ENCODE measurements at regions not wholly inside any gene's neighbourhood (a gene's known extent, or its start where the extent isn't known, plus 50 kb on each side); places are given as distances from the start of the nearest gene placed in this dataset.

GRCh38 chr6:18527836-18528743 lies 140.9 kb downstream of the RNF144B start:
- no peak for DNase-seq (ENCODE audit: low spot score in 2 of 2)
- Histone ChIP-seq H3K4me3 (no peak overlapping the region), H3K9me3 (no peaks in the 10 kb centered on the region), H3K4me1 (no peaks in the 10 kb centered on the region), H3K36me3 (no peaks in the 10 kb centered on the region), H3K27ac (no peak overlapping the region), H3K27me3 (no peaks in the 10 kb centered on the region)
- intact Hi-C loops (cut with DNase I) = loop anchor here (10.0 kb wide), 2 partner anchors 1327 to 1527 kb away; no protein-coding TSS in a partner anchor
- TF ChIP-seq, protein P1, sequence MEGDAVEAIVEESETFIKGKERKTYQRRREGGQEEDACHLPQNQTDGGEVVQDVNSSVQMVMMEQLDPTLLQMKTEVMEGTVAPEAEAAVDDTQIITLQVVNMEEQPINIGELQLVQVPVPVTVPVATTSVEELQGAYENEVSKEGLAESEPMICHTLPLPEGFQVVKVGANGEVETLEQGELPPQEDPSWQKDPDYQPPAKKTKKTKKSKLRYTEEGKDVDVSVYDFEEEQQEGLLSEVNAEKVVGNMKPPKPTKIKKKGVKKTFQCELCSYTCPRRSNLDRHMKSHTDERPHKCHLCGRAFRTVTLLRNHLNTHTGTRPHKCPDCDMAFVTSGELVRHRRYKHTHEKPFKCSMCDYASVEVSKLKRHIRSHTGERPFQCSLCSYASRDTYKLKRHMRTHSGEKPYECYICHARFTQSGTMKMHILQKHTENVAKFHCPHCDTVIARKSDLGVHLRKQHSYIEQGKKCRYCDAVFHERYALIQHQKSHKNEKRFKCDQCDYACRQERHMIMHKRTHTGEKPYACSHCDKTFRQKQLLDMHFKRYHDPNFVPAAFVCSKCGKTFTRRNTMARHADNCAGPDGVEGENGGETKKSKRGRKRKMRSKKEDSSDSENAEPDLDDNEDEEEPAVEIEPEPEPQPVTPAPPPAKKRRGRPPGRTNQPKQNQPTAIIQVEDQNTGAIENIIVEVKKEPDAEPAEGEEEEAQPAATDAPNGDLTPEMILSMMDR (IDR thresholded peaks at IDR 0.05) = peak in 2 of 3 experiments; percentile 6 to 47

GRCh38 chr6:18530201-18530600 lies 143.1 kb downstream of the RNF144B start:
- intact Hi-C loops (cut with DNase I) = no loop called here
- Histone ChIP-seq H3K27ac (no peak overlapping the region), H3K36me3 (no peaks in the 10 kb centered on the region), H3K4me3 (no peak overlapping the region), H3K4me1 (no peaks in the 10 kb centered on the region), H3K27me3 (no peaks in the 10 kb centered on the region), H3K9me3 (no peaks in the 10 kb centered on the region)
- no peak for DNase-seq (ENCODE audit: low spot score in 2 of 2)
- TF ChIP-seq, protein P1 (IDR thresholded peaks at IDR 0.05) = no peak

- Histone ChIP-seq H3K9me3 (no peaks in the 10 kb centered on the region), H3K27ac (no peak overlapping the region), H3K36me3 (no peaks in the 10 kb centered on the region), H3K4me3 (no peak overlapping the region), H3K27me3 (no peaks in the 10 kb centered on the region), H3K4me1 (no peaks in the 10 kb centered on the region)
- no peak for DNase-seq (ENCODE audit: low spot score in 2 of 2)
- intact Hi-C loops (cut with DNase I) = no loop called here
- TF ChIP-seq, protein P1 (IDR thresholded peaks at IDR 0.05) = no peak
These were observed 145.0 kb downstream of the RNF144B start for GRCh38 chr6:18532139-18532538.

- H3K9me3 ChIP-seq = no peaks in the 10 kb centered on the region
- H3K36me3 ChIP-seq = no peaks in the 10 kb centered on the region
- no peak for DNase-seq (ENCODE audit: low spot score in 2 of 2)
- H3K4me1 ChIP-seq = no peaks in the 10 kb centered on the region
- TF ChIP-seq, protein P1 (IDR thresholded peaks at IDR 0.05) = no peak
- H3K27ac ChIP-seq = no peak overlapping the region
- no peaks in the 10 kb centered on the region for H3K27me3 ChIP-seq
- H3K4me3 ChIP-seq = no peak overlapping the region
- intact Hi-C loops (cut with DNase I) = no loop called here
These were observed 146.6 kb downstream of the RNF144B start for GRCh38 chr6:18533793-18534192.

- no peaks in the 10 kb centered on the region for H3K4me1 ChIP-seq
- no peak overlapping the region for H3K27ac ChIP-seq
- no peaks in the 10 kb centered on the region for H3K9me3 ChIP-seq
- DNase-seq (ENCODE audit: low spot score in 2 of 2) = no peak
- intact Hi-C loops (cut with DNase I) = no loop called here
- H3K36me3 ChIP-seq = no peaks in the 10 kb centered on the region
- TF ChIP-seq, protein P1 (IDR thresholded peaks at IDR 0.05) = no peak
- H3K27me3 ChIP-seq = no peaks in the 10 kb centered on the region
- no peak overlapping the region for H3K4me3 ChIP-seq
These were observed 149.5 kb downstream of the RNF144B start for GRCh38 chr6:18536591-18537055.

Data from ascending aorta (tissue), 2 donors.